Gastrocnemius medialis (tissue), 4 donors: ENCODE measurements at regions not wholly inside any gene's neighbourhood (a gene's known extent, or its start where the extent isn't known, plus 50 kb on each side); places are given as distances from the start of the nearest gene placed in this dataset.

Experiments used
- POLR2A ChIP-seq, 2 donors: fragments of 450-650 bp; IDR thresholded peaks; one replicate each; pipeline ENCODE4 v1.6.1; 2017; ENCODE audit warnings: antibody characterized with exemption in 2 of 2, mild to moderate bottlenecking in 2 of 2, moderate library complexity in 2 of 2
- TF ChIP-seq, protein P1 (sequence below), 5 experiments: fragments of 450-650 bp in 3 of 5; fragments of 200-600 bp in 2 of 5; sonication (generic) in 2 of 5; IDR thresholded peaks in 4 of 5; conservative IDR thresholded peaks in 1 of 5; 1 replicate in 4 of 5; 2 replicates in 1 of 5; pipeline ENCODE4 v1.5.1; 2016 to 2019; ENCODE audit warnings: antibody characterized with exemption in 5 of 5, mild to moderate bottlenecking in 3 of 5, moderate library complexity in 3 of 5

DNA sequence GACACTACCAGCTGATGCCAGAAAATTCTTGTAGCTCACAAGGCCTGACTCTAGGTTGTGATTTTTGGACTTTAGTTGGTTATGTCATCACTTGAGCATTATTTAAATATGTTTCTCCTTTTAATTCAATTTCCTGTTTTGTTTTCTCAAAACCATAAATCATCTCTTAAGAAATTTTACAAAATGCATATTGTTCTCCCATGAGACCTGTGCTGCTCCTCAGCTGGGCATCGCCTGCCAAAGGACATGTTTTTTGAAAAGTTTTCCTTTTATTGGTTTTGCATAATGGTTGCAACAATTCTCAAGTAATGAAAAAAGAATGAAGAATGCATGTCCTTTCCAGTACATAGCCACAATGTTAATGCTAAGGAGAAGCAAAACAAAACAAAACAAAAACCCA, 204.7 kb upstream of the LYPLAL1 start:
- no peak for TF ChIP-seq POLR2A (IDR thresholded peaks at IDR 0.05)
- TF ChIP-seq, protein P1, sequence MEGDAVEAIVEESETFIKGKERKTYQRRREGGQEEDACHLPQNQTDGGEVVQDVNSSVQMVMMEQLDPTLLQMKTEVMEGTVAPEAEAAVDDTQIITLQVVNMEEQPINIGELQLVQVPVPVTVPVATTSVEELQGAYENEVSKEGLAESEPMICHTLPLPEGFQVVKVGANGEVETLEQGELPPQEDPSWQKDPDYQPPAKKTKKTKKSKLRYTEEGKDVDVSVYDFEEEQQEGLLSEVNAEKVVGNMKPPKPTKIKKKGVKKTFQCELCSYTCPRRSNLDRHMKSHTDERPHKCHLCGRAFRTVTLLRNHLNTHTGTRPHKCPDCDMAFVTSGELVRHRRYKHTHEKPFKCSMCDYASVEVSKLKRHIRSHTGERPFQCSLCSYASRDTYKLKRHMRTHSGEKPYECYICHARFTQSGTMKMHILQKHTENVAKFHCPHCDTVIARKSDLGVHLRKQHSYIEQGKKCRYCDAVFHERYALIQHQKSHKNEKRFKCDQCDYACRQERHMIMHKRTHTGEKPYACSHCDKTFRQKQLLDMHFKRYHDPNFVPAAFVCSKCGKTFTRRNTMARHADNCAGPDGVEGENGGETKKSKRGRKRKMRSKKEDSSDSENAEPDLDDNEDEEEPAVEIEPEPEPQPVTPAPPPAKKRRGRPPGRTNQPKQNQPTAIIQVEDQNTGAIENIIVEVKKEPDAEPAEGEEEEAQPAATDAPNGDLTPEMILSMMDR (IDR thresholded peaks at IDR 0.05 in 4 of 5, conservative IDR thresholded peaks at IDR 0.05 in 1 of 5): no peak
